LNCaP clone FGC (cell line): ENCODE measurements at regions not wholly inside any gene's neighbourhood (a gene's known extent, or its start where the extent isn't known, plus 50 kb on each side); places are given as distances from the start of the nearest gene placed in this dataset.
"Not testable (repeated sequence)": the region's sequence is repeated elsewhere in the genome, so short reads cannot be mapped to it uniquely, and the experiment has no call there.

Source experiments
- DNase-seq: peaks from one replicate; pipeline ENCODE4 v3.0.0-alpha.2; 2011; ENCODE audit warnings: low read depth
- H3K4me3 ChIP-seq: 2 replicates; pipeline ENCODE4 v1.5.1; 2011; ENCODE audit warnings: mild to moderate bottlenecking, low read depth, low read length, control low read depth
- CTCF ChIP-seq: IDR thresholded peaks from 2 replicates; pipeline ENCODE4 v1.5.1; 2012; ENCODE audit warnings: mild to moderate bottlenecking; ENCODE audit not compliant: control insufficient read depth, insufficient read depth; ENCODE audit errors: extremely low read depth

- DNase-seq, result no peak
- no peak for TF ChIP-seq CTCF
Observed at GRCh38 chr13:86313421-86313820, 514.2 kb upstream of the SLITRK6 start.

GRCh38 chr13:86318450-86318849 lies 519.2 kb upstream of the SLITRK6 start:
- no peak for TF ChIP-seq CTCF

More at GRCh38 chr13:86313421-86313820, 514.2 kb upstream of the SLITRK6 start:
- H3K4me3 ChIP-seq, result no peak overlapping the region

GRCh38 chr13:86324191-86324590 lies 525.0 kb upstream of the SLITRK6 start:
- H3K4me3 ChIP-seq, result no peak overlapping the region
- no peak for TF ChIP-seq CTCF
- no peak for DNase-seq

More at GRCh38 chr13:86318450-86318849, 519.2 kb upstream of the SLITRK6 start:
- H3K4me3 ChIP-seq, result no peak overlapping the region
- DNase-seq, result no peak

GRCh38 chr13:86355301-86355700 lies 556.1 kb upstream of the SLITRK6 start:
- DNase-seq, result peak; percentile 0
- no peak for TF ChIP-seq CTCF

GRCh38 chr13:86357106-86357505 lies 557.9 kb upstream of the SLITRK6 start:
- DNase-seq, result no peak
- no peak for TF ChIP-seq CTCF
- H3K4me3 ChIP-seq, result no peak overlapping the region

More at GRCh38 chr13:86355301-86355700, 556.1 kb upstream of the SLITRK6 start:
- no peak overlapping the region for H3K4me3 ChIP-seq

- H3K4me3 ChIP-seq, DNase-seq: not testable (repeated sequence)
Observed at GRCh38 chr13:86363749-86364148, 564.5 kb upstream of the SLITRK6 start.

GRCh38 chr13:86368924-86369323 lies 569.7 kb upstream of the SLITRK6 start:
- no peak for TF ChIP-seq CTCF
- no peak for DNase-seq
- H3K4me3 ChIP-seq, result no peak overlapping the region
